HL-60 (cell line): ENCODE measurements at regions not wholly inside any gene's neighbourhood (a gene's known extent, or its start where the extent isn't known, plus 50 kb on each side); places are given as distances from the start of the nearest gene placed in this dataset.

ENCODE experiments used
- DNase-seq, 2 experiments: peaks; one replicate each; pipeline ENCODE4 v3.0.0-alpha.2; 2010 to 2020; ENCODE audit warnings: low read depth in 1 of 2, low spot score in 1 of 2
- H3K27ac ChIP-seq: fragments of 250-450 bp; sonication (Bioruptor Pico); replicated peaks from 2 replicates; pipeline ENCODE4 v1.5.1; 2020; ENCODE audit warnings: mild to moderate bottlenecking, moderate library complexity
- H3K27me3 ChIP-seq: fragments of 250-450 bp; sonication (Bioruptor Pico); 2 replicates; pipeline ENCODE4 v1.5.1; 2021; ENCODE audit warnings: mild to moderate bottlenecking, moderate library complexity; ENCODE audit not compliant: insufficient read depth, poor library complexity, severe bottlenecking
- H3K4me3 ChIP-seq: replicated peaks from 2 replicates; pipeline ENCODE4 v1.5.1; 2011; ENCODE audit warnings: mild to moderate bottlenecking, control low read depth, low read length; ENCODE audit not compliant: insufficient read depth
- CTCF ChIP-seq: IDR thresholded peaks from one replicate; pipeline ENCODE4 v1.5.1; 2011; ENCODE audit warnings: low read length, control low read depth, inconsistent platforms; ENCODE audit not compliant: insufficient read depth
- GABPA ChIP-seq: IDR thresholded peaks from 2 replicates; pipeline ENCODE4 v1.6.1; 2012; ENCODE audit warnings: low read depth
- POLR2AphosphoS5 ChIP-seq: IDR thresholded peaks from 2 replicates; pipeline ENCODE4 v1.6.1; 2012; ENCODE audit warnings: low read depth
- REST ChIP-seq: IDR thresholded peaks from 2 replicates; pipeline ENCODE4 v1.6.1; 2012; ENCODE audit warnings: low read depth; ENCODE audit not compliant: insufficient replicate concordance
- SPI1 ChIP-seq: IDR thresholded peaks from 2 replicates; pipeline ENCODE4 v1.6.1; 2012; ENCODE audit warnings: low read depth, mild to moderate bottlenecking, borderline replicate concordance

DNA sequence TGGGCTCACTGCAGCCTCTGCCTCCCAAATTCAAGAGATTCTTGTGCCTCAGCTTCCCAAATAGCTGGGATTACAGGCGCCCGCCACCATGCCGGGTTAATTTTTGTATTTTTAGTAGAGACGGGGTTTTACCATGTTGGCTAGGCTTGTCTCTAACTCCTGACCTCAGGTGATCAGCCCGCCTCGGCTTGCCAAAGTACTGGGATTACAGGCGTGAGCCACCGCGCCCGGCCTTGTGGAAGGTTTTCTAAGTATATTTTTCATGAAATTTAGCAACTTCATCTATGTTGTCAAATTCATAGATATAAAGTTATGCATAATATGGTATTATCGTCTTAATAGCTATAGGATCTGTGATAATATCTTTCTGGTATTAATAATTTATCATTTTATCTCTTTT, 275.6 kb upstream of the GRM7 start:
- no peak for TF ChIP-seq POLR2AphosphoS5
- no peak for TF ChIP-seq GABPA
- no peak for TF ChIP-seq CTCF
- no peak for TF ChIP-seq SPI1
- no peak for TF ChIP-seq REST
- Histone ChIP-seq H3K27me3 (no peaks in the 10 kb centered on the region), H3K4me3 (no peak overlapping the region), H3K27ac (no peak overlapping the region)
- DNase-seq = no peak

DNA sequence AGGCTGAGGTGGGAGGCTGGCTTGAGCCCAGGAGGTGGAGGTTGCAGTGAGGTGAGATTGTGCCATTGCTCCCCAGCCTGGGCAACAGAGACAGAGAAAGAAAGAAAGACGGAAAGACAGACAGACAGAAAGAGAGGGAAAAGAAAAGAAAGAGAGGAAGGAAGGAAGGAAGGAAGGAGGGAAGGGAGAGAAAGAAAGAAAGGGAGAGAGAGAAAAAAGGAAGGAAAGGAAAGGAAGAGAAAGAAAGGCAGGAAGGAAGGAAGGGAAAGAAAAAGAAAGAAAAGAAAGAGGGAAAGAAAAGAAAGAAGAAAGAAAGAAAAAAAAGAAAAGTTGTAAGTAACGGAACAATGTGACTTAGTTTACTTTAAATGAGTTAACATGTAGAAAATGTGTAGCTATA, 260.7 kb upstream of the GRM7 start:
- no peaks in the 10 kb centered on the region for H3K27me3 ChIP-seq
- H3K4me3 ChIP-seq = no peak overlapping the region
- no peak overlapping the region for H3K27ac ChIP-seq
- TF ChIP-seq POLR2AphosphoS5 (no peak), CTCF (no peak), REST (no peak), GABPA (no peak), SPI1 (no peak)
- DNase-seq = no peak

- DNase-seq = no peak
- Histone ChIP-seq H3K27ac (no peak overlapping the region), H3K4me3 (no peak overlapping the region), H3K27me3 (no peaks in the 10 kb centered on the region)
- TF ChIP-seq POLR2AphosphoS5 (no peak), SPI1 (no peak), CTCF (no peak), REST (no peak), GABPA (no peak)
Measured at GRCh38 chr3:6601374-6601773, 259.5 kb upstream of the GRM7 start.
